Endothelial cell (in vitro differentiated cells): ENCODE measurements at regions not wholly inside any gene's neighbourhood (a gene's known extent, or its start where the extent isn't known, plus 50 kb on each side); places are given as distances from the start of the nearest gene placed in this dataset.
"Not testable (repeated sequence)": the region's sequence is repeated elsewhere in the genome, so short reads cannot be mapped to it uniquely, and the experiment has no call there.

Experiments
- DNase-seq: peaks from one replicate; pipeline ENCODE4 v3.0.0; 2021; ENCODE audit warnings: low spot score
- H3K27ac Mint-ChIP-seq: one replicate; pipeline ENCODE4 v1.8.0; 2021; ENCODE audit warnings: mixed read lengths, inconsistent platforms; ENCODE audit not compliant: unreplicated experiment
- H3K27me3 Mint-ChIP-seq: one replicate; pipeline ENCODE4 v1.8.0; 2021; ENCODE audit warnings: mild to moderate bottlenecking, moderate library complexity, mixed read lengths, inconsistent platforms; ENCODE audit not compliant: unreplicated experiment
- H3K36me3 Mint-ChIP-seq: one replicate; pipeline ENCODE4 v1.8.0; 2021; ENCODE audit warnings: mild to moderate bottlenecking, low read depth, mixed read lengths, inconsistent platforms; ENCODE audit not compliant: unreplicated experiment
- H3K4me1 Mint-ChIP-seq: one replicate; pipeline ENCODE4 v1.8.0; 2021; ENCODE audit warnings: mild to moderate bottlenecking, mixed read lengths, inconsistent platforms; ENCODE audit not compliant: unreplicated experiment
- H3K4me3 Mint-ChIP-seq: one replicate; pipeline ENCODE4 v1.8.0; 2021; ENCODE audit warnings: mild to moderate bottlenecking, mixed read lengths, inconsistent platforms; ENCODE audit not compliant: unreplicated experiment
- H3K9me3 Mint-ChIP-seq: one replicate; pipeline ENCODE4 v1.8.0; 2021; ENCODE audit warnings: mixed read lengths, inconsistent platforms; ENCODE audit not compliant: unreplicated experiment
- TF ChIP-seq, protein P1 (sequence below): fragments of 200-600 bp; sonication (generic); IDR thresholded peaks from one replicate; pipeline ENCODE4 v1.5.0; 2021; ENCODE audit warnings: antibody characterized with exemption; ENCODE audit not compliant: unreplicated experiment

- no peaks in the 10 kb centered on the region for H3K9me3 Mint-ChIP-seq
Observed at GRCh38 chr4:152054731-152055130, 293.9 kb upstream of the GATB start.

DNA sequence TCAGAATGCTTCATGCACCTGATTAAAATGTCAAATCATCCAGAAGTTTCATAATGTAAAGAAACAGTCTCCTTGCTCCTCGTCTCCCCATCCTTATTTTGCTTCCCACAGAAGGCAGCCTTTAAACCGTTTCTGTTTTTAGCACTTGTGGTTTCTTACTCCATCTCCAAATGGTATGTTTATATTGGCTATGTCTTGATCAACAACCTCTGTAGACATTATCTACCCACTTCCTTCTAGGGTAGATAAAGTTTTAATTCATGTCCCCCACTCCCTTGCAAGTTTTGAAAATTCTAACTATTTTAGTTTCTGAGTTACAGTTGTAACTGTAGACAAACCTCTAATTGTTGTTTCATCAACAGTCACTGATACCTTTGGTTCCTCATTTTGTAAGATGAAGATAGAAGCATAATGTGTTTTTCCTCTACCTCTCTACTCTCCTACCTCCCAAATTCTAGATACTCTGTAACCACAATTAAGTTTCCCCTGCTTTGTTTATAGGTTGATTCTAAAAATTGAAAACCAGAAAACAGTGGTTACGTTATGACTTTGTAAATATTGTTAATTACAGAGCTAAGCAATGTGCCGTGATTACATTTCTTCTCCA is 291.7 kb upstream of the GATB start:
- DNase-seq: no peak
- no peaks in the 10 kb centered on the region for H3K27me3 Mint-ChIP-seq
- no peak overlapping the region for H3K27ac Mint-ChIP-seq
- no peaks in the 10 kb centered on the region for H3K4me1 Mint-ChIP-seq
- no peak overlapping the region for H3K4me3 Mint-ChIP-seq
- TF ChIP-seq, protein P1, sequence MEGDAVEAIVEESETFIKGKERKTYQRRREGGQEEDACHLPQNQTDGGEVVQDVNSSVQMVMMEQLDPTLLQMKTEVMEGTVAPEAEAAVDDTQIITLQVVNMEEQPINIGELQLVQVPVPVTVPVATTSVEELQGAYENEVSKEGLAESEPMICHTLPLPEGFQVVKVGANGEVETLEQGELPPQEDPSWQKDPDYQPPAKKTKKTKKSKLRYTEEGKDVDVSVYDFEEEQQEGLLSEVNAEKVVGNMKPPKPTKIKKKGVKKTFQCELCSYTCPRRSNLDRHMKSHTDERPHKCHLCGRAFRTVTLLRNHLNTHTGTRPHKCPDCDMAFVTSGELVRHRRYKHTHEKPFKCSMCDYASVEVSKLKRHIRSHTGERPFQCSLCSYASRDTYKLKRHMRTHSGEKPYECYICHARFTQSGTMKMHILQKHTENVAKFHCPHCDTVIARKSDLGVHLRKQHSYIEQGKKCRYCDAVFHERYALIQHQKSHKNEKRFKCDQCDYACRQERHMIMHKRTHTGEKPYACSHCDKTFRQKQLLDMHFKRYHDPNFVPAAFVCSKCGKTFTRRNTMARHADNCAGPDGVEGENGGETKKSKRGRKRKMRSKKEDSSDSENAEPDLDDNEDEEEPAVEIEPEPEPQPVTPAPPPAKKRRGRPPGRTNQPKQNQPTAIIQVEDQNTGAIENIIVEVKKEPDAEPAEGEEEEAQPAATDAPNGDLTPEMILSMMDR: no peak
- H3K36me3 Mint-ChIP-seq: no peaks in the 10 kb centered on the region
- H3K9me3 Mint-ChIP-seq: no peaks in the 10 kb centered on the region

More at GRCh38 chr4:152054731-152055130, 293.9 kb upstream of the GATB start:
- TF ChIP-seq, protein P1: no peak
- Mint-ChIP-seq H3K36me3 (no peaks in the 10 kb centered on the region), H3K27me3 (no peaks in the 10 kb centered on the region), H3K4me1 (no peaks in the 10 kb centered on the region), H3K27ac (no peak overlapping the region), H3K4me3 (no peak overlapping the region)
- no peak for DNase-seq

GRCh38 chr4:152051332-152051731 is 290.5 kb upstream of the GATB start:
- H3K27ac Mint-ChIP-seq, H3K36me3 Mint-ChIP-seq, H3K27me3 Mint-ChIP-seq, H3K9me3 Mint-ChIP-seq, DNase-seq, H3K4me1 Mint-ChIP-seq, H3K4me3 Mint-ChIP-seq: not testable (repeated sequence)

DNA sequence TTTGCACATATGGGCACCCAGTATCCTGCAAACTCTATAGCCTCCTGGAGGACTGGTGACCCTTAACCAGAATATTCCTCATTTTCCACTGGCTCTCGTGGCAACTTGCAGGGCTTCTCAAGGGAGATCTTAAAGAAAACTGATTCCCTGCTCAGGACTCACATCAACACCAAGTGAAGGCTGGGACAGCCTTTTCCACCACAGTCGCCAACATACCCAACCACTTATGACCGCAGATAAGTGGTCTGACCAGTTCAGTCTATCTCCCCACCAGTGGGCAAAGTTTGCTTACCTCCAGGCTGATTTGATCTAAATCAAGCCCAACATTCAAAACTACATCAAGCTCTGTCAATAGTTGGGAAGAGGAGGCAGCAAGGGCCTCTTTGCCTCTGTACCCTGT is 289.3 kb upstream of the GATB start:
- no peak for DNase-seq
- Mint-ChIP-seq H3K27me3 (peaks cover 1% of the 10 kb centered on the region), H3K4me3 (no peak overlapping the region), H3K36me3 (no peaks in the 10 kb centered on the region), H3K4me1 (no peaks in the 10 kb centered on the region), H3K9me3 (no peaks in the 10 kb centered on the region), H3K27ac (no peak overlapping the region)
- TF ChIP-seq, protein P1: no peak

- Mint-ChIP-seq H3K9me3 (peaks cover 7% of the 10 kb centered on the region), H3K4me3 (no peak overlapping the region), H3K36me3 (no peaks in the 10 kb centered on the region), H3K4me1 (peaks cover 10% of the 10 kb centered on the region), H3K27ac (no peak overlapping the region), H3K27me3 (peaks cover 1% of the 10 kb centered on the region)
- no peak for DNase-seq
- TF ChIP-seq, protein P1: no peak
Observed at GRCh38 chr4:152047451-152047850, 286.6 kb upstream of the GATB start.
